Osteoblast (primary cell): ENCODE measurements at regions not wholly inside any gene's neighbourhood (a gene's known extent, or its start where the extent isn't known, plus 50 kb on each side); places are given as distances from the start of the nearest gene placed in this dataset.

ENCODE experiments used
- DNase-seq: peaks from one replicate; pipeline ENCODE4 v3.0.0; 2011; ENCODE audit warnings: low spot score, mixed read lengths; ENCODE audit not compliant: insufficient read length; ENCODE audit errors: missing footprints
- H2AFZ ChIP-seq: 2 replicates; pipeline ENCODE4 v1.6.0; 2011; ENCODE audit warnings: mild to moderate bottlenecking, low read length
- H3K27ac ChIP-seq: 2 replicates; pipeline ENCODE4 v1.5.1; 2011; ENCODE audit warnings: mild to moderate bottlenecking, low read depth, low read length, moderate library complexity
- H3K27me3 ChIP-seq: 2 replicates; pipeline ENCODE4 v1.6.0; 2012; ENCODE audit warnings: mild to moderate bottlenecking, control low read depth, inconsistent platforms, low read length, moderate library complexity; ENCODE audit not compliant: insufficient read depth
- H3K36me3 ChIP-seq: 2 replicates; pipeline ENCODE4 v1.5.1; 2011; ENCODE audit warnings: mild to moderate bottlenecking, low read length, control low read depth, moderate library complexity; ENCODE audit not compliant: insufficient read depth
- H3K4me1 ChIP-seq: 2 replicates; pipeline ENCODE4 v1.5.1; 2011; ENCODE audit warnings: mild to moderate bottlenecking, low read length, control low read depth, moderate library complexity; ENCODE audit not compliant: insufficient read depth
- H3K4me2 ChIP-seq: 2 replicates; pipeline ENCODE4 v1.6.0; 2011; ENCODE audit warnings: mild to moderate bottlenecking, low read length; ENCODE audit not compliant: insufficient read depth
- H3K4me3 ChIP-seq: fragments of 200-600 bp; sonication (generic); 3 replicates; pipeline ENCODE4 v1.5.1; 2012; ENCODE audit warnings: mild to moderate bottlenecking, low read length, inconsistent platforms; ENCODE audit not compliant: insufficient read depth
- H3K79me2 ChIP-seq: 2 replicates; pipeline ENCODE4 v1.6.0; 2012; ENCODE audit warnings: mild to moderate bottlenecking, low read length, control low read depth, inconsistent platforms; ENCODE audit not compliant: insufficient read depth
- H3K9me3 ChIP-seq: 2 replicates; pipeline ENCODE4 v1.5.1; 2011; ENCODE audit warnings: low read depth, low read length, control low read depth
- H4K20me1 ChIP-seq: 2 replicates; pipeline ENCODE4 v1.6.0; 2012; ENCODE audit warnings: mild to moderate bottlenecking, low read length, control low read depth; ENCODE audit not compliant: insufficient read depth
- CTCF ChIP-seq: IDR thresholded peaks from 2 replicates; pipeline ENCODE4 v1.5.1; 2011; ENCODE audit warnings: mild to moderate bottlenecking, low read depth, low read length, moderate library complexity; ENCODE audit errors: extremely low read depth

GRCh38 chr20:57003012-57003411, 263.4 kb downstream of the BMP7 start:
- peaks cover 4% of the 10 kb centered on the region for H3K9me3 ChIP-seq
- no peak for DNase-seq
- no peaks in the 10 kb centered on the region for H3K36me3 ChIP-seq
- no peak overlapping the region for H2AFZ ChIP-seq
- H3K4me3 ChIP-seq = no peak overlapping the region
- H3K27me3 ChIP-seq = no peaks in the 10 kb centered on the region
- no peak overlapping the region for H3K27ac ChIP-seq
- H3K4me2 ChIP-seq = no peak overlapping the region
- TF ChIP-seq CTCF = no peak
- no peaks in the 10 kb centered on the region for H4K20me1 ChIP-seq
- H3K79me2 ChIP-seq = no peaks in the 10 kb centered on the region
- H3K4me1 ChIP-seq = no peaks in the 10 kb centered on the region

DNA sequence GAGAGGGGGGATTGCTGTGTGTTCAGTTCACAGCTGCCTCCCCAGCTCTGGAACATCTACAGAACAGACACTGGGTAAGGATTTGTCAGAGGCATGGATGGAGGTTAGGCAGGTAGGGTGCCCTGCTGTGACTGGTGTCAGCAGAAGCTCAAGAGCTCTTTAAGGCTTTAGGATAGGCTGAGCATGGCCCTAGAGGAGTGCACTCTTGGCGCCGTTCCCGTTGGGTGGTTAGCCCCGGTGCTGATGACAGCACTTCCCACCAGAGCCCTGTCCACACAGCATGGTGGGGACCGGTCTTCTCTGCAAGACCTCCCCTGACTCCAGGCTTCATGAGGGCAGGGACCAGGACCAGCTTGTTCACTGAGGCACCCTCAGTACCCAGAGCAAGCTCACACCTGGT, 262.0 kb downstream of the BMP7 start:
- Histone ChIP-seq H3K27me3 (no peaks in the 10 kb centered on the region), H3K9me3 (no peaks in the 10 kb centered on the region), H3K79me2 (no peaks in the 10 kb centered on the region), H3K27ac (no peak overlapping the region), H3K4me3 (no peak overlapping the region), H3K36me3 (no peaks in the 10 kb centered on the region), H4K20me1 (no peaks in the 10 kb centered on the region), H3K4me2 (no peak overlapping the region), H3K4me1 (no peaks in the 10 kb centered on the region), H2AFZ (no peak overlapping the region)
- no peak for TF ChIP-seq CTCF
- DNase-seq = peak; percentile 62

GRCh38 chr20:57004951-57005933, 261.2 kb downstream of the BMP7 start:
- Histone ChIP-seq H3K4me3 (no peak overlapping the region), H4K20me1 (no peaks in the 10 kb centered on the region), H3K4me1 (no peaks in the 10 kb centered on the region), H3K27me3 (no peaks in the 10 kb centered on the region), H3K4me2 (no peak overlapping the region), H3K9me3 (no peaks in the 10 kb centered on the region), H3K27ac (no peak overlapping the region), H2AFZ (no peak overlapping the region), H3K79me2 (no peaks in the 10 kb centered on the region), H3K36me3 (no peaks in the 10 kb centered on the region)
- TF ChIP-seq CTCF = no peak
- DNase-seq = no peak

DNA sequence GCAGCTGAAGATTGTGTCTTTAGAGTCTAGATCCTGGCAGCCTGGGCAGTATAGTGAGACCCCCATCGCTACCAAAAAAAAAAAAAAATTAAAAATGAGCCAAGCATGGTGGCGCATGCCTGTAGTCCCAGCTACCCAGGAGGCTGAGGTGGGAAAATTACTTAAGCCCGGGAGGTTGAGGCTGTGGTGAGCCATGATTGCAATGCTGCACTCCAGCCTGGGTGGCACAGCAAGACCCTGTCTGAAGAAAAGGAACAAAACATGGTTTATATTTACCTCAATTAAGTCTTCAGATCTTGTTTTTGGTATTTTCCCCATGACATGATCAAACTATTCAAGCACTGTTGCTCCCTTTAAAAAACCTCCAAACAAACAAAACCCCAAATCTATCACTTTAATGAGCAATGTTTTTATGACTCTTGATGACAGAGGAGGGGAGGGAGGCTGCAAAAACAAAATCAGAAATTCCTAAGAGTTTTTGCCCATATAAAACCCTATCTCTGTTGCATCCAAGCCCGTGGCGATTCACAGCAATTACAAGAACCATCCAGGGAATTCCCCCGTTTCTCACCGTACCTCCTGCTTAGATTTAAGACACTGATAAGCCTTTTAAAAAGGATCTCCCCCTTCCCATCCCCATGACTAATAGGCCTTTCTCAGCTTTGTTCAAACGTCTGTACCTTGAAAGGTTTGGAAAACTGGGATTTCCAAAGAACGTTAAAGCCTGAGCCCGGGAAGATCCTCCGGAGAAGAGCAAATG, 259.9 kb downstream of the BMP7 start:
- Histone ChIP-seq H3K4me2 (no peak overlapping the region), H3K27ac (no peak overlapping the region), H3K9me3 (no peaks in the 10 kb centered on the region), H3K27me3 (no peaks in the 10 kb centered on the region), H3K4me3 (no peak overlapping the region), H2AFZ (no peak overlapping the region), H3K4me1 (no peaks in the 10 kb centered on the region), H3K36me3 (no peaks in the 10 kb centered on the region), H4K20me1 (no peaks in the 10 kb centered on the region), H3K79me2 (no peaks in the 10 kb centered on the region)
- TF ChIP-seq CTCF = no peak
- DNase-seq = no peak
